A673 (cell line): ENCODE measurements at regions not wholly inside any gene's neighbourhood (a gene's known extent, or its start where the extent isn't known, plus 50 kb on each side); places are given as distances from the start of the nearest gene placed in this dataset.

ENCODE experiments used
- BruUV-seq: library from RNA; stranded (reverse); fragments of 400-500 nt; replicated peaks from 2 replicates; lab custom pipeline; 2021; lab: Mats Ljungman, UMichigan
- CTCF ChIA-PET: fragments of 300-600 bp; sonication (Branson Sonifier 250); formaldehyde crosslinking; loops from one replicate; lab custom pipeline; 2022; ENCODE audit warnings: antibody characterized with exemption; lab: Charles Lee
- POLR2A ChIA-PET: fragments of 300-600 bp; sonication (Branson Sonifier 250); formaldehyde crosslinking; loops from one replicate; lab custom pipeline; 2022; ENCODE audit warnings: antibody characterized with exemption; ENCODE audit not compliant: low non-redundant PET; lab: Charles Lee
- DNase-seq: peaks from one replicate; pipeline ENCODE4 v3.0.0-alpha.2; 2015; ENCODE audit warnings: low spot score
- H3K27ac ChIP-seq: fragments of 200-600 bp; sonication (generic); 2 replicates; pipeline ENCODE4 v1.5.1; 2016; ENCODE audit warnings: mixed run types, low read depth, mild to moderate bottlenecking, mixed read lengths, antibody characterized with exemption, low read length; ENCODE audit not compliant: poor library complexity, severe bottlenecking
- H3K27me3 ChIP-seq: fragments of 200-600 bp; sonication (generic); replicated peaks from 2 replicates; pipeline ENCODE4 v1.6.1; 2017; ENCODE audit warnings: mixed run types, low read depth, mild to moderate bottlenecking, mixed read lengths, antibody characterized with exemption, low read length; ENCODE audit not compliant: insufficient read depth, poor library complexity
- H3K36me3 ChIP-seq: fragments of 200-600 bp; sonication (generic); 2 replicates; pipeline ENCODE4 v1.6.1; 2016; ENCODE audit warnings: mixed run types, mild to moderate bottlenecking, mixed read lengths, antibody characterized with exemption, low read length; ENCODE audit not compliant: insufficient read depth, poor library complexity, severe bottlenecking
- H3K4me1 ChIP-seq: fragments of 200-600 bp; sonication (generic); 2 replicates; pipeline ENCODE4 v1.6.1; 2017; ENCODE audit warnings: mixed run types, mild to moderate bottlenecking, mixed read lengths, antibody characterized with exemption, low read length; ENCODE audit not compliant: insufficient read depth, poor library complexity, severe bottlenecking
- H3K4me3 ChIP-seq: fragments of 200-600 bp; sonication (generic); 2 replicates; pipeline ENCODE4 v1.5.1; 2016; ENCODE audit warnings: low read depth, mixed run types, mild to moderate bottlenecking, mixed read lengths, low read length; ENCODE audit not compliant: poor library complexity, severe bottlenecking
- H3K9me3 ChIP-seq: fragments of 200-600 bp; sonication (generic); 2 replicates; pipeline ENCODE4 v1.6.1; 2016; ENCODE audit warnings: mixed run types, low read depth, mild to moderate bottlenecking, mixed read lengths, antibody characterized with exemption, low read length; ENCODE audit not compliant: poor library complexity, severe bottlenecking
- EZH2 ChIP-seq: fragments of 200-600 bp; sonication (generic); IDR thresholded peaks from 2 replicates; pipeline ENCODE4 v1.6.1; 2017; ENCODE audit warnings: borderline replicate concordance, low read depth, mild to moderate bottlenecking, mixed read lengths, antibody characterized with exemption, low read length; ENCODE audit not compliant: poor library complexity, severe bottlenecking
- intact Hi-C: fragments of 100-400 bp; cut with micrococcal nuclease; formaldehyde crosslinking; loops from one replicate; pipeline ENCODE4 v1.10.0; 2022; ENCODE audit not compliant: unreplicated experiment
- TF ChIP-seq, protein P1 (sequence below): fragments of 300-800, 200-600 bp; sonication (generic); conservative IDR thresholded peaks from 2 replicates; pipeline ENCODE4 v1.5.1; 2017; ENCODE audit warnings: low read depth, mild to moderate bottlenecking, antibody characterized with exemption, low read length, moderate library complexity, mixed read lengths

DNA sequence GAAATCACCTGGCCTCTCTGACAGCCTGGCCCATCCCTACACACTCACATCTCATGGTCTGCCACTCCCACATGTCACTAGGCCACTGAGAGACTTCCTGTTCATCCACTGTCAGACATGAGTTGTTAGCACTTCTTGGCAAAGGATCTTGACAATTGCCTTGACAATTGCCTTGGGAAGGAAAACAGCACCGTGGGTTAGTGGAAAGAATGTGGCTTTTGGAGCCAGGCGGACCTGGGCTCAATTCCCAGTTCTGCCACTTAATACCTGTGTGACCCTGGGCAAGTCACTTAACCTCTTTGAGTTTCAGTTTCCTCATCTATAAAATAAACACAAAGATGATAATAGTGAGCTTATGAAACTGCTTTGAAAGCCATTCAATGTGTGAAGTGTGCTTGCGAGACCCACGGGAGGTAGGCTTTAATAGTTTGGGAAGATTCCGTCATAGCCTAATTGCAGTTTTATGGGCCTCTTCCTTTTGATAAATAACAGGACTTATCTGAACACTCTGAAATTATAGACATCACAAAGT is 250.4 kb downstream of the C12orf75 start:
- no peak overlapping the region for H3K4me3 ChIP-seq
- TF ChIP-seq EZH2: no peak
- TF ChIP-seq, protein P1, sequence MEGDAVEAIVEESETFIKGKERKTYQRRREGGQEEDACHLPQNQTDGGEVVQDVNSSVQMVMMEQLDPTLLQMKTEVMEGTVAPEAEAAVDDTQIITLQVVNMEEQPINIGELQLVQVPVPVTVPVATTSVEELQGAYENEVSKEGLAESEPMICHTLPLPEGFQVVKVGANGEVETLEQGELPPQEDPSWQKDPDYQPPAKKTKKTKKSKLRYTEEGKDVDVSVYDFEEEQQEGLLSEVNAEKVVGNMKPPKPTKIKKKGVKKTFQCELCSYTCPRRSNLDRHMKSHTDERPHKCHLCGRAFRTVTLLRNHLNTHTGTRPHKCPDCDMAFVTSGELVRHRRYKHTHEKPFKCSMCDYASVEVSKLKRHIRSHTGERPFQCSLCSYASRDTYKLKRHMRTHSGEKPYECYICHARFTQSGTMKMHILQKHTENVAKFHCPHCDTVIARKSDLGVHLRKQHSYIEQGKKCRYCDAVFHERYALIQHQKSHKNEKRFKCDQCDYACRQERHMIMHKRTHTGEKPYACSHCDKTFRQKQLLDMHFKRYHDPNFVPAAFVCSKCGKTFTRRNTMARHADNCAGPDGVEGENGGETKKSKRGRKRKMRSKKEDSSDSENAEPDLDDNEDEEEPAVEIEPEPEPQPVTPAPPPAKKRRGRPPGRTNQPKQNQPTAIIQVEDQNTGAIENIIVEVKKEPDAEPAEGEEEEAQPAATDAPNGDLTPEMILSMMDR: no peak
- H3K36me3 ChIP-seq: no peaks in the 10 kb centered on the region
- intact Hi-C loops: no loop called here
- no TSS peak for BruUV-seq
- no peaks in the 10 kb centered on the region for H3K4me1 ChIP-seq
- peaks cover 9% of the 10 kb centered on the region for H3K27me3 ChIP-seq
- ChIA-PET POLR2A (no interaction called here), CTCF (interaction anchor here (0.6 kb wide), 1 partner anchor 568 kb away, joined by 10 read pairs; no protein-coding TSS in a partner anchor)
- no peak overlapping the region for H3K27ac ChIP-seq
- peak; percentile 50 for DNase-seq
- H3K9me3 ChIP-seq: no peaks in the 10 kb centered on the region

DNA sequence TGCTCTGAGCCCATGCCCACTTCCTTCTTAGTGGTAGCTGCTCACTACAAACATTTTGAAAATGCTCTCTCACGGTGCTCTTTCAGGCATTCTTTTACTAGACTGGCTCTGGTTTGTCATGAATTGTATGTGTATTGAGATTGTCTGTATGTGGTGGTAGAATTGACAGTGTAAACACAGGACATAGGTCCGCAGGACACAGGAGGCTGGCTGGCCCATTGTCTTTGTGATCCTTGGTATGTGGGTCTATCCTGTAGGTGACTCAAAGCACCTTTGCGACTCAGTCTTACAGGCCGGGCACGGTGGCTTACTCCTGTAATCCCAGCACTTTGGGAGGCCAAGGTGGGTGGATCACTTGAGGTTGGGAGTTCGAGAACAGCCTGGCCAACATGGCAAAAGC is 250.9 kb downstream of the C12orf75 start:
- Histone ChIP-seq H3K27me3 (peaks cover 9% of the 10 kb centered on the region), H3K9me3 (no peaks in the 10 kb centered on the region), H3K27ac (no peak overlapping the region), H3K4me1 (no peaks in the 10 kb centered on the region), H3K4me3 (no peak overlapping the region), H3K36me3 (no peaks in the 10 kb centered on the region)
- BruUV-seq: no TSS peak
- TF ChIP-seq, protein P1: no peak
- TF ChIP-seq EZH2: no peak
- intact Hi-C loops: no loop called here
- DNase-seq: no peak
- ChIA-PET CTCF (interaction anchor here (0.6 kb wide), 1 partner anchor 567 kb away, joined by 10 read pairs; no protein-coding TSS in a partner anchor), POLR2A (no interaction called here)

DNA sequence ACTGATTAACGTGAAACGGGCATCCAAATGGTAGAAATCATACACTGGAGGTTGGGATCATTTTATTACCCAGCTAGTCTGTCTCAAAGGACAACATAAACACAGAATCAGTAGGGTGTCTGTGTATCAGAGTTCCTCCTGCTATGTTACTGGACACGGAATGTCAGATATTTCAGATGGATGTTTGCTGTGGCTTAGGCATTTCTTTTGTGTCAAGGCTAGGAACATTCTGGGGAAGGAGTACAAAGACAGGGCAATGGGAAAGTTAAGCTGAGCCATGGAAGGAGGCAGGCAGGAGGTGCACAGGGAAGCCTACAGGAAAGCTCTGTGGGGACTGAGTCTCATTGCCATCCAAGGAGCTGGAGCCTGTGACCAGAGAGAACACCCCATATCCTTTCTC is 254.6 kb downstream of the C12orf75 start:
- Histone ChIP-seq H3K36me3 (no peaks in the 10 kb centered on the region), H3K27me3 (peaks cover 7% of the 10 kb centered on the region), H3K9me3 (no peaks in the 10 kb centered on the region), H3K4me3 (no peak overlapping the region), H3K27ac (no peak overlapping the region), H3K4me1 (no peaks in the 10 kb centered on the region)
- intact Hi-C loops: no loop called here
- no TSS peak for BruUV-seq
- no peak for DNase-seq
- no peak for TF ChIP-seq EZH2
- TF ChIP-seq, protein P1: no peak
- ChIA-PET CTCF (no interaction called here), POLR2A (no interaction called here)
